ENCODE measurements at regions not wholly inside any gene's neighbourhood (a gene's known extent, or its start where the extent isn't known, plus 50 kb on each side); places are given as distances from the start of the nearest gene placed in this dataset.
"Not testable (repeated sequence)": the region's sequence is repeated elsewhere in the genome, so short reads cannot be mapped to it uniquely, and the experiment has no call there.

DNA sequence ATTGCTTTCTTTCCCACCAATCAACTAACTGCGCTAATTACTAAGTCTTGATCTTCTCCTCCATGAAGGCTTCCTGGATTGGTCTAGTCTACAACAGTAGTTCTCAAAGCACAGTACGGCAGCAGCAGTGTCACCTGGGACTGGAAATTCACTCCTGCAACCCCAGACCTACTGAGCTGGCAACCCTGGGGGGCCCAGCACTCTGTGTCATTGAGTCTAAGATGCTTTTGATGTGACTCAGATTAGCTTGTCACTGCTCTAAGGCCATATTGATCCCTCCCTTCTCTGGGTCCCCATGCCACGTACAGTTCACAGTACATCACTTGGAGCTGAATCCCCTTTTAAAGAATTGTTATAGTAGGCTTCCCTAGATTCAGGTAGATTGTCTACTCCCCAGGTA, 65.7 kb upstream of the KMT2C start:
- no peak for DNase-seq

DNA sequence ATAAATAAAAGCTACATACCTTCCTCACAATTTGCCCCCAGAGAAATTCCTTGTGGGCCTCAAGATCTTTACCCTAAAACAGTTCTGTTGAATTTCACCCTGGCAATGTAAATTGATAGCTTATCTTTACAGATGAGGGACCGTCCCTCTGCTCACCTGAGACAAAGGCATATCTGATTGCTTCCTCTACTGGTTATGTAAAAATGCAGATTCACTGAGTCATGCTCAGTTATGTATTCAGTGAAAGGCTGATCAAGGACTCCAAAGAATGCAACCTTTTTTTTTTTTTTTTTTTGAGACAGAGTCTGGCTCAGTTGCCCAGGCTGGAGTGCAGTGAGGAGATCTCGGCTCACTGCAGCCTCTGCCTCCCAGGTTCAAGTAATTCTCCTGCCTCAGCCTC, 64.2 kb upstream of the KMT2C start:
- not testable (repeated sequence) for DNase-seq

GRCh38 chr7:152495867-152496266, 60.1 kb upstream of the KMT2C start:
- DNase-seq = no peak

DNA sequence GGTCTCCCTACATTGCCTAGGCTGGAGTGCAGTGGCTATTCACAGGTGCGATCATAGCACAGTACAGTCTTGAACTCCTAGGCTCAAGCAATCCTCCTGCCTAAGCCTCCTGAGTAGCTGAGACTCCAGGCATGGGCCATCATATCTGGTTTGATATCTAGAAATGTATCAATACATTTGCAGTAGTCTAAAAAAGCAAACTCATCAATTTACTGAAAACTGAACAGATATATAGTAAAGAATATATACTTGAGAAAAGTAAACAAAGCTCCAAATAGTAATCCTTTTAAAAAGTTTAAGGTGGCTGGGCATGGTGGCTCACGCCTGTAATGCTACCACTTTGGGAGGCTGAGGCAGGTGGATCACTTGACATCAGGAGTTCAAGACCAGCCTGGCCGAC, 57.1 kb upstream of the KMT2C start:
- no peak for DNase-seq

DNA sequence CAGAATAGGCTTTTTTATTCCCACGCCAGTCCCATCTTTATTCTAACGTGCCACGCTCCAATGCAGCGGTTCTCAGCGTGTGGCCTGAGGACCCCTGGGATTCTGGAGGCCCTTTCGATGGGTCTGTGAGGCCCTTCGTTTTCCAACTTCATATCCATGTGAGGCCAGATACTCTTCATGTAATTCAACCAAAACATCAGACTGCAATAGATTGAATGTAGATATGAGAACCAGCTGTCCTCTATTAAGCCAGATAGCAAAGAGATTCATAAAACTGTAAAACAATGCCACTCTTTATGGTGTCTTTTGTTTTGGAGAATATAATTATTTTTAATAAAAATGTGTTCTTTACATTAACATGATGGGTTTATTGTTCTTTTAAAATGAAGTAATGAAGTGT, 53.2 kb upstream of the KMT2C start:
- no peak for DNase-seq

GRCh38 chr7:152486968-152487367, 51.2 kb upstream of the KMT2C start:
- no peak for DNase-seq

DNA sequence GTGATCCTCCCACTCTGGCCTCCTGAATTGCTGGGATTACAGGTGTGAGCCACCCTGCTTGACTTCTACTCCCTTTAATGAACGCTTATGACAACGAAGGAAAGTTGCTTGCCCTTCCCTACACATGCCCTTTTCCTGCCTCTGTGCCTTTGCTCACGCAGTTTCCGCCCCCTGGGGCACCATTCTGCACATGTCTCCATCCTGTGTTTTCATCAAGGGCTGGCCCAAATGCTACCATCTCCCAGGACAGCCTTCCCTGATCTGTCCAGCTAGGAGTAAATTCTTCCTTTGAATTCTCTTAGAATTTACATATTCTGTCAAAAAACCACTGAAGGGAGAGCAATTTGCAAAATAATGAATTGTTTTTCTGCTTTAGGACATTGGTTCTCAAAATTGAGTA, 50.0 kb upstream of the KMT2C start:
- no peak for DNase-seq

Measured in OCI-M1 (cell line).